Urinary bladder (tissue), 3 donors: ENCODE measurements at regions not wholly inside any gene's neighbourhood (a gene's known extent, or its start where the extent isn't known, plus 50 kb on each side); places are given as distances from the start of the nearest gene placed in this dataset.

ENCODE experiments used
- DNase-seq: peaks from one replicate; pipeline ENCODE4 v3.0.0-alpha.2; 2015; ENCODE audit errors: extremely low spot score
- H3K27ac ChIP-seq: one replicate; pipeline ENCODE4 v1.5.1; 2013; ENCODE audit warnings: low read depth, mild to moderate bottlenecking, moderate library complexity
- H3K36me3 ChIP-seq: one replicate; pipeline ENCODE4 v1.6.1; 2013; ENCODE audit warnings: mild to moderate bottlenecking, moderate library complexity; ENCODE audit not compliant: insufficient read depth
- H3K4me1 ChIP-seq: one replicate; pipeline ENCODE4 v1.6.1; 2013; ENCODE audit warnings: mild to moderate bottlenecking, moderate library complexity; ENCODE audit not compliant: insufficient read depth
- H3K4me3 ChIP-seq: one replicate; pipeline ENCODE4 v1.5.1; 2013; ENCODE audit warnings: low read depth, low read length
- WGBS: extraction: QIAGEN DNeasy Blood & Tissue Kit; methylation state at CpG from one replicate; pipeline ENCODE4 v1.1.7; 2013; 5-methylcytosine and 5-hydroxymethylcytosine counted together
- donor health status: healthy with polysubstance abuse.
- donor health status: healthy.

GRCh38 chr17:63376949-63377348 lies 69.2 kb downstream of the CYB561 start:
- H3K27ac ChIP-seq, result no peak overlapping the region
- 77% methylated on average over 3 of the region's 3 CpGs for WGBS
- peaks cover 1% of the 10 kb centered on the region for H3K36me3 ChIP-seq
- H3K4me3 ChIP-seq, result no peak overlapping the region
- no peaks in the 10 kb centered on the region for H3K4me1 ChIP-seq
- DNase-seq, result no peak

- Histone ChIP-seq H3K36me3 (peaks cover 1% of the 10 kb centered on the region), H3K4me3 (no peak overlapping the region), H3K4me1 (no peaks in the 10 kb centered on the region), H3K27ac (no peak overlapping the region)
- DNase-seq, result no peak
- 94% methylated on average over 3 of the region's 3 CpGs for WGBS
Observed at GRCh38 chr17:63378411-63379375, 67.4 kb downstream of the CYB561 start.

DNA sequence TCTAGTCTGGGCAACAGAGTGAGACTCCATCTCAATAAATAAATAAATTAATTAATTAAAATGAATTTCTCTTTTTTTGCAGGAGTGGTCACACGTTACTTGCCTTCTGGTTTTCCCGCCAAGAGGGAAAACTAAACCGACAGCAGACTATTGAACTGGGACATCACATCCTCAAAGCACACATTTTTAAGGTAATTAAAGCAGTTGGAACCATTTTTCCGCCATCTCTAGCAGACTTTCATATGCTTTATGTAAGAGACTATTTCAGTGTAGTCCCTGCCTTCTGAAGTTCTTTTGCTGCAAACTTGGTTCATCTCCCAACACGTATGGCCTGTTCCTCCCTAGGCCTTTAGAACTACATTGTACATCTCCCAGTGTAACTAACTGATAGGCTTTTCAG lies 66.5 kb downstream of the CYB561 start:
- no peaks in the 10 kb centered on the region for H3K4me1 ChIP-seq
- H3K36me3 ChIP-seq, result peaks cover 1% of the 10 kb centered on the region
- H3K27ac ChIP-seq, result no peak overlapping the region
- WGBS, result 92% methylated on average over 5 of the region's 5 CpGs
- no peak for DNase-seq
- H3K4me3 ChIP-seq, result no peak overlapping the region

- 45% methylated on average over 4 of the region's 4 CpGs for WGBS
- no peak for DNase-seq
- H3K4me1 ChIP-seq, result no peaks in the 10 kb centered on the region
- no peak overlapping the region for H3K4me3 ChIP-seq
- no peak overlapping the region for H3K27ac ChIP-seq
- peaks cover 1% of the 10 kb centered on the region for H3K36me3 ChIP-seq
Observed at GRCh38 chr17:63381101-63381729, 64.9 kb downstream of the CYB561 start.

- Histone ChIP-seq H3K4me1 (no peaks in the 10 kb centered on the region), H3K4me3 (no peak overlapping the region), H3K36me3 (peaks cover 1% of the 10 kb centered on the region), H3K27ac (no peak overlapping the region)
- WGBS, result 91% methylated on average over 2 of the region's 2 CpGs
- no peak for DNase-seq
Observed at GRCh38 chr17:63382136-63382535, 64.0 kb downstream of the CYB561 start.
